ENCODE measurements at regions not wholly inside any gene's neighbourhood (a gene's known extent, or its start where the extent isn't known, plus 50 kb on each side); places are given as distances from the start of the nearest gene placed in this dataset.

DNA sequence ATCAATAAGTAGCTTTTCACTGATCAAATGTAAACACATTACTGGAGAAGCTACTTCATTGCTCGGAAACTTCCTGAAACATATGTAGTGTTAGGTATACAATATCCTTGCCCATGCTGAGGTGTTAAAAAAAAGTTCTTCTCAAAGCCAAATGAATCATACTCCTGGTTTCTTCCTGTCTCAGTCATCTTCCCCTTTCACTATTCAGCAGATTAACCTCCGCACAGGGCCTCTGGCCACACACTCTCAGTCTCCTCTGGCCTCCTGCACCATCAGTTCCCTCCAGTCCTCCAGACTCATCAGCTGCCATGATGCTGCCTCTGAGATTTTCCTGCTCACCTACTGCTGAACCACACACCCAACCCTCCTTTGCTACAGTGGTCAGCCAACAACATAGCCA, 70.5 kb upstream of the BOC start:
- peak; percentile 10 for DNase-seq

DNA sequence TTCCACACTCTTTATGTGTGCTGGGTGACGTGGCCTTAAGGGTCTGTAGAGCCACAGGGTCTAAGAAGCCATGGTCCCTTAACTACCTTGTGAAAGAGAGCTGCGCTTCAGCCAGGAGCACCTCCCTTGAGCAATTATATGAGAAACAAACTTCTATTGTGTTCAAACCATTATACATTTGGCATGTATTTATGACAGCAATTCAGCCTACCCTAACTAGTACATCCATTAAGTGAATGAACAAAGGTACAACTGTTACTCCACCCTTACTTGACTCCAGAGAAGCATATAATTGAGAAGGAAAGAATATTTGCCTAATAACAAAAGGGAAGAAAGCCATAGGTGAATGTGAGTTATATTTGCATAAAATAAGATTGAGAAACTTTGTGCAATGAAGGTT, 69.8 kb upstream of the BOC start:
- DNase-seq, result no peak

DNA sequence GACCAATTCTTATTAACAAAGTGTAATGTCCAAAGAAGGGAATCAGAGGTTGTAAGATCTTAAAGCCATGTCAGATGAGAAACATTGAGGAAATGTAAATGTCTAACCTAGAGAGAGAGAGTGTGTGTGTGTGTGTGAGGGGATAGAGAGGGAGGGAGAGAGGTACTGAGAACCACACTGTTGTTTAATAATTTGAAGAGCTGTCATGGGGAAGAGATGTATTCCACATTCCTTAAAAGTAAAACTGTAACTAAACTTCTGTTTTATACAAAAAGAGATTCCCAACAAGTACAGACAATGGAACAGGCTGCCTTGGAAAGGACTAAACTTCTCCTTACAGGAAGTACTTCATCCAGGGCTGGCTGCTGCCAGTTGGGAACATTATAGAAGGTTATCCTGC, 68.9 kb upstream of the BOC start:
- DNase-seq, result no peak

DNA sequence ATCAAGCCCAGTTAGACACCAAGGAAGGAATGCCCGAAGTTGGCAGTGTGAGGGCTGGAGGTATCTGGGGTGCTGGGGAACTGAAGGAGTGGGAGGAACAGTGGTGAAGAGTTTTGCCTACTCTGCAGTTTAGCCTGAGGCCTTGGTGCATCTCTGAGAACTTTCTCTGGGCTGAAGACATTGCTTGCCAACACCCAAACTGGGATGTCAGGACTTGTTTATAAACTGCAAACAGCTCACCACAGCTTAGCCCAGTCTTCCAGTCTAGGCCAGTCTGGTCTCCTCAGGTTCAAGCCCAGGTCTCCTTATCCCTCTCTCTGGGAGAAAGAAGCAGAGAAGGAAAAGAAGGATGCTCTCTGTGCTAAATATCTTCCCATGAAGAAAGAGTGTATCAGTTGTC, 68.0 kb upstream of the BOC start:
- no peak for DNase-seq

DNA sequence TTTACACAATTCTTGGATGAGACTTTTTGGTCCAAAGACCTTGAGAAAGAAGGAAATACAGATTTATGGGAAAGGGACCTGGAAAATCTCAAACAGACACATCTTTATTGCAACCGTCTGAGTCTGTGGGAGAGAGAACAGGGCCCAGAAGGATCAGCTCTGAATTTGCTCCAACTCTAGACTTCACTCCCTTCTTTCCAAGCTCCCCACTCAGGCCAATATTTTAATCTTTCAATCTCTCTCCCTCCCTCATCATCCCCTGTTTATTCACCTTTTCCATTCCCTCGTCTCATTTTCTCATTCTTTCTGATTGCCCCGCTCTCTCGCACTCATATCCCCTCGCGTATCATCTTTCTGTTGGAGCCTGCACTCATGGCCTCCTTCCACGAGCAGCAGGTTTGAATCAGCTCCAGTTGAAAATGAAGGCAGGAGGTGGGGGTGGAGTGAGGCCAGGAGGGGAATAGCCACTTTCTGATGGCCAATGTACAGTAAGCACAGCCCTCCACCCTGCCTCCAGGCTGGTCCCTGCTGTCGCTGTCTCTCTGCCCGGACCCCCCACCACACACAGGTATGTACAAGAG, 63.6 kb upstream of the BOC start:
- no peak for DNase-seq

DNA sequence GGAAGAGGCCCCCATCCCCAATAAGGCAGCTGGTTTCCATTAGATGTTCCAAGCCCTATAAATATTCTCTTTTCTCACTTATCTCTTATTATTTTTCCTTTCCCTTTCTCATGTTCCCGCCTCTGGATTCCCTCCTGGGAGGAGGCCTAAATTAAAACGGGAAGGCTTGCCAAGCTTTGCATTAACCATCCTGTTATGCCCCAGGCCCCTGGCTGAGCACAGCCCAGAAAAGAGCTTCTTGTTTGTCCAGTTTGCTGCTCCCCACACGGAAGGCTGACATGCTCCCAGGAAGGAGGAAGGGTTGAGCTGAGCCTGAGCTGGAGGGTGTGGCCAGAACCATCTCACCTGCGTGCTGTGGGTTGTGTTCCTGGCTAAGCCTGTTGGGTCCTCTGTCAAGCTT, 63.1 kb upstream of the BOC start:
- no peak for DNase-seq

DNA sequence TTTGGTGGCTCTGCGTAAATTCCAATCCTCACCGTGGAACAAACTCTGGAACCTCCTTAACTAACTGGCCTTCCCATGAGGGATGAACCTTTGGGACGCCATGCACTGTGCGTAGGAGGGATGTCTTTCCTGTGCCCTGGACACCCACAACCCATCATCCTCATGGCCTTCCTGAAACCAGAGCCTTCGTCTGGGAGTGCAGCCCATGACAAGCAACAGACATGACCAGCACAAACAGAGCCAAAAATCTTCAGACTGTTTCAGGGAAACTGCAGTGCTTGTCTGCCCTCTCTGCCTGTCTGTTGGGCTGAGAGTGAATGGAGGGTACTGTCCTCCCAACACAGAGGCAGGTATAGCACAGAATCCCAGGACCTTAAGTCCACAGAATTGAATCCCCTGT, 61.1 kb upstream of the BOC start:
- DNase-seq, result no peak

DNA sequence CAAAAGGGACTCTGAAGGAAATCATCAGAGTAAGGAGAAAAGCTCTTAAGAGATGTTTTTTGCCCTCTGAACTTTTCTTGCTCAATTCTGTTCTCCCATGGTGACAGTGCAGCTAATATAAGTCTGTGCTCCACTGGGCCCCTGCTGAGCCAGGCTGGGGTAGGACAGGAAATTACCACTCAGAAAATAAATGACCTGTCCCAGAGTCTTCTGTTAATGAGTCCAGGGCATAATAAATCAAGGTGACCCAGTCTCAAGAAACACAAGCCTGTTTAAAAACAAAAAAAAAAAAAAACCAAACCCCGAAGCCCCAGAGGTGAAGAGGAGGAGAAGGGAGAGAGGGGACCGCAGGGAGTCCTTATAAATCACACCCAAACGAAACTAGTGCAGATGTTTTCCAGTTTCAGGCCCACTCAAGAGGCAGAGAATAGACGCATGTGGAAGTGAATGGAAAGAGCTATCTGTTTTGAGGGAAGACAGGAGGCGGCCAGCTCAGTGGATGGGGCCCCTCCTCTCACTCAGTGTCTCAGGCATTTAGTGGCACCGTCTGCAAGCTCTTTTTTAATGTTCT, 59.8 kb upstream of the BOC start:
- DNase-seq, result no peak

DNA sequence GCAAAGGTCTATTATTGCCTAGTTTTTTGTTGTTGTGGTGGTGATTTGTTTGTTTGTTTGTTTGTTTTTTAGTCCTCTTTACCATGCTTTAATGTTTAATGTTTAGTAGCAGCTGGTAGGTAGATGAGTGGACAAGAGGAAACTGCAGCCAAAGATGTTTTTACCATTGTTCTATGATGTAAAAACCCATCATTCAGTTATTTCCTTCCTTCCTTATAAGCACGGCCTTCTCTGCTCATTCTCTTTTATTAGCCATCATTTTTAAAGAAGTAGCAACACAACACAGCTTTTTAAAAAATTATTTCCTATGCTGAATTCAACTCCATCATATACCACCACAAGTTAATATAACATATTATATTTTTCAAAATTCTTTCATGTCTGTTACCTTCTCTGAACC, 58.5 kb upstream of the BOC start:
- DNase-seq, result no peak

DNA sequence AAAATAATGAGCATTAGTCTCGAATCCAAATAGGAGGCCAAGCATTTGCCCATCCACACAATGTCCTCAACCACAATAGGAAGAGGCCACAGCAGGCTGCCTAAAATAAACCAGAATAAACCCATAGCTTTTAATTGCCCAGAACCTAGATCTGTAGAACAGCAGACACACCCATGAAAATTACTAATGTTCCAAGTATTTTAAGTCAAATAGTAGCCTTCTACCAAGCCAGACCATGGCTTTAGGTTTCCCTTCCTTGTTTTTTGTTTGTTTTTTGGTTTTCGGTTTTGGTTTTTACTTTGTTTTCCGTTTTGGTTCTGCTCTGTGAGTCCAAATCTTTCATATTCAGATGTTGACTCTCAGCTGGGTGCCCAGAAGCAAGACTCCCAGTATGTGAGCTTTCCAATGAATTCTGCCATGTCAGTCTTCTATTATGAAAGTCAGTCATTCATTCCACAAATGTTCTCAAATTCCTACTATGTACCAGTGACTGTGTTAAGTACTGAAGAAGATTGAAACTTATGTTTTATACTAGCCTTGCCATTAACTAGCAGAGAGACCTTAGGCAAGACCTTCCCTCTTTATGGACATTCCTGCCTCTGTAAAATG, 57.8 kb upstream of the BOC start:
- DNase-seq, result no peak

DNA sequence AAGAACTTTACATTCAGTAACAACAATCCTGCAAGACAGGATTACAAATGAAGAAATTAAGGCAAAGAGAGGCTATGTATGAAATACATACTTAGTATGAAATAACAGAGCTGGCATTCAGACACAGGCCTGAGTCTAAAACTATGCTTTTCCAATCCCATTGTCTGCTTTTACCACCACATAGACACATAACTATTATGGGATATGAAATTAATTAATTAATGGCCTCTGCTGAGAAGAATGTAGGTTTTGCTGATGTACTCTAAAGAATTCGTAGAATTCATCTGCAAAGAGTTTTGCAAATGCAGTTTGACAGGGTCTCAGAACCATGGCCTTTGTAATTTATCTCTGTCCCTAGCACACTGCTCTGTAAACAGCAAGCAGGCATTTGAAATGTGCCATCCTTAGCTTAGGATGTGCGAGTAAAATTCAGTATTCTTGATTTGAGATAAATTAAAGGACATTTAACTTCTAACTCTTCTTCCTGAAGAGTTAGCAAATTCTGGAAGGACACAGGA, 54.5 kb upstream of the BOC start:
- DNase-seq, result no peak

DNA sequence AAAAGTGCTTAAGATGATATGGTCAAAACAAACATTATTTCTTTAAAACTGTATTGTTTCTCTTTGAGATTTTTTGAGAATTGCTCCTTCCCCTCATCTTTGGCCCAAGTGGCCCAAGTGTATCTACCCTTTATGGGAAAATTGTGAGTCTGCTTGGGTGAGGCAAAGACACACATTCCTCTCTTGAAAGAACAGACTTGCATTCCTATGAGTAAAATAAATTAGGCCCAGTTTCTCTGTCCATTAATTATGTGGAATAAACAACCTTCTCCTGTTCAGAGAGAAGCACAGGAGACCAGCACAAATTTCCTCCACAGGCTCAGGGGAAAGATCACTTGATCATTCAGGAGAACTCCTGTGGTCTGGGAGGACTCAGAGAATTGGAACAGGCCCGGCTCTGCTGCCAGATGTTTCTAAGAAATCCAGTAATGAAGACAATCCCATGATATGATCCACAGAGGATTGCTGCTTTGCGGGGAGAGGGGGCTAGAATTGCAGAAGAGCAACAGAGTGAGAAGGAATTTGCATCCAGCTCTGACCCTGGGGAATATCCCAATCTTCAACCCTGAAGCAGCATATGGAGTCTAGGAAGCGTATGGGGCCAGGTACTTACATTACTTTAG, 53.8 kb upstream of the BOC start:
- no peak for DNase-seq

DNA sequence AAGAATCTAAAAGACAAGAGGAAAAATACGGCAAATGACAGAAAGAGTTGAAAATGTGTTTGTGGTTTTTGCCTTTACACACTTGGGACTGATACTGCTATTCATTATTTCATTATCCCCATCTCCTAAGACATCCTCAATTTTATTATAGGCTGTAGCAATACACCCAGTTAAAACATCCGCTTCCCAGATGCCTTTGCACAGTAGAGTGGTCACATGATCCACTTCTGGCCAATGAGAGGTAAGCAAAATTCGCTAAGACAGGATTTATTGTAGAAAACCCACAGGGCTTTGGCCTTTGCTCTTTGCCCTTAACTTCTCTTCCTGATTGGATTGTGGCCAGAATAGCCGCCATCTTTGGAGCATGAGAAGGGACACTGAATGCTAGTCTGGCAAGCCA, 53.2 kb upstream of the BOC start:
- DNase-seq, result no peak

All from hematopoietic multipotent progenitor cell treated with erythropoietin and hydrocortisone succinate and interleukin-3 and kit ligand, for 4 days (in vitro differentiated cells).